NK-92 treated with Interleukin-12 subunit alpha and Interleukin-12 subunit beta, amount 100 ng/mL, for 24 hours (cell line): ENCODE measurements at regions not wholly inside any gene's neighbourhood (a gene's known extent, or its start where the extent isn't known, plus 50 kb on each side); places are given as distances from the start of the nearest gene placed in this dataset.
"Not testable (repeated sequence)": the region's sequence is repeated elsewhere in the genome, so short reads cannot be mapped to it uniquely, and the experiment has no call there.

Experiments
- DNase-seq: peaks from one replicate; lab custom pipeline; 2025; lab: John Stamatoyannopoulos, UW

- DNase-seq: no peak
Measured at GRCh38 chr3:34646911-34647460, 848.6 kb downstream of the PDCD6IP start.

DNA sequence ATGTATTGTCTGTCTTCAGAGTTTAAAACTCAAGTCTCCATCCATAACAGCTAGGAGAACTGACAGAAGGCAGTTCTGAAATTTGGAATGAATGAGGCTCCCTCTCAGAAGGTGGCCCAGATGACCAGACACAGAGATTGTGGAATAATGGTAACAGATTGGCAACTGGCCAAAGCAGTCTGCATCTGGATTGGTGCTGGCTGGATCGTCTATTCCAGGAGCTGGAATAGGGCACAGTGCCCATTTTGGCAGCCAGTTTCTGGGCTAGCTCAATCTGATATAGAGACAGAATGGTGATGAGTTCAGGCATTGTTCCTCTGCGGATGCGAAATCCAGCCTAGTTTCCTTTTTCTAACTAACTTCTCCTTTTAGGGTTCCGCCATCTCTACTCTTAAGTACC lies 851.7 kb downstream of the PDCD6IP start:
- DNase-seq: no peak

- DNase-seq: no peak
Measured at GRCh38 chr3:34668915-34669314, 870.5 kb downstream of the PDCD6IP start.

DNA sequence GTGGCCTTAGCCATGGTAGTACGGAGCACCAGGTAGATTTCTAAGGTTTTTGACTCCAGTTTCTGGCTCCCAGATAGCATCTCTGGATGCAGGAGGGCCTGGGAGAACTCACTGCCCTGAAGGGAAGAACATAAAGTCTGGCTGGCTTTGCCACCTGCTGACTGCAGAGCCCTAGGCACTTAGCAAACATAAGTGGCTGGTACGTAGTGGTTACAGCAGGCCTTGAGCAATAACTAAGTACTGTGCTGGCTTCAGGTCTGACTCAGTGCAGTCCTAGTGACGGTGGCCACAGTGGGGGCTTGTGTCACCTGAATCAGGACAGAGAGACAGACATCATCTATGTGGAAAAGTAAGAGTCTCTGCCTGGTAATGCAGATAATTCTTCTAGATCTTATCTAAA lies 871.1 kb downstream of the PDCD6IP start:
- no peak for DNase-seq

DNA sequence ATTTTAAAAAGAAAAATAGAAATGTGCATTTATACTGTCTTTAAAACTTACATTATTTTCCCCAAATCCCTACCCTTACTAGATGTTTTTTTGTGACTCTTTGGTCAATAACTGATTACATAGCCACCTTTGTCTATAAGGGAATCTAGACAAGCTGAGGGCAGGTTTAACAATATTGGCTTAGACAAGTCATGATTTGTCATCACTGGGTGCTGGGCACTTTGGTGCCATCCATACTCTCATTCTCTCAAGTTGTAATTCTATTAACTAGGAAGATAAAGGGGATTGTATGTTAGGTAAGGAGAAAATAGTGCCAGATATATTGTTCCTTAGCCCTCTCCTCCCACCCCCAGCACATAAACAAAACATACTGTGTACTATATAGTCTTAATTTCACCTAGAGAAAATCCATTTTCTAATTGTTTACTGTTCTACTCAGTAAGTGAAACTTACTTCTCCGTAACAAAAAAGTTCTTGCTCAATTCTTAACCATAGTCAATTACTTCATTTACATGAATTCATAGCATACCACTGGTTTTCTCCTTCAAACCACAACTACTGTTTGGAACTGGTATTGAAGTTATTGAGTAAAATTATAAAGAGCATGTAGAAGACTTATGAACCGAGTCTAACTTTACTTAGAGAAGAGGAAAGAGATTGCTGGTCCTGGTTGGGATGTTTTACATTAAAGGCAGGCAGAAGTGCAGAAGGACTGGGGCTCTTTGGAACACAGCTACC lies 877.1 kb downstream of the PDCD6IP start:
- no peak for DNase-seq

- DNase-seq: no peak
Measured at GRCh38 chr3:34676436-34676835, 878.0 kb downstream of the PDCD6IP start.

- DNase-seq: no peak
Measured at GRCh38 chr3:34678575-34678974, 880.1 kb downstream of the PDCD6IP start.

DNA sequence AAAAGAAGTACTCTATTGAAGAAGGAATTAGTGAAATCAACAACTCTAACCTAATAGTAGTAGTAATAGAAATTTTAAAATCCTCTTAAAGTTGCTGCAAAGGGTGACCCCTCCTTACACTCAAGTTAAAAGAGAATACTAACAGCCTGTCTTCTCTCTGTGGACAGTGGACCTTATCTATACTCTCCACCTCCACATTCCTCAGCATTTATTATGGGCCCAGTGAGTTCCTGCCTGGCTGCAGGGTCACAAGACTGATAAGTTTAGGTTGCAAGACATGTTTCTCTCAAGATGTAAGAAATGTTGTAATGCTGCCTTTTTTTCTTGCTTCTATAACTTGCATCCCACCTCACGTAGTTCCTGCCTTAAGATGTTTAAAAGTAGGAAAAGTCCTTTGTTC lies 880.6 kb downstream of the PDCD6IP start:
- DNase-seq: not testable (repeated sequence)

- DNase-seq: no peak
Measured at GRCh38 chr3:34683851-34684250, 885.4 kb downstream of the PDCD6IP start.

DNA sequence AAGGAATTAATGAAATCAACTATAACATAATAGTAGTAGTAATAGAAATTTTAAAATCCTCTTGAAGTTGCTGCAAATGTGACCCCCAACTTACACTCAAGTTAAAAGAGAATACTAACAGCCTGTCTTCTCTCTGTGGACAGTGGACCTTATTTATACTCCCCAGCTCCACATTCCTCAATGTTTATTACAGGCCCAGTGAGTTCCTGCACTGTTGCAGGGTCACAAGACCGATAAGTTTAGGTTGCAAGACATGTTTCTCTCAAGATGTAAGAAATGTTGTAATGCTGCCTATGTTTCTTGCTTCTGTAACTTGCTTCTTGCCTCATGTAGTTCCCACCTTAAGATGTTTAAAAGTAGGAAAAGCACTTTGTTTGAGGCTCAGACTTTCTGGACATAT lies 888.1 kb downstream of the PDCD6IP start:
- no peak for DNase-seq

- no peak for DNase-seq
Measured at GRCh38 chr3:34687671-34688070, 889.2 kb downstream of the PDCD6IP start.

DNA sequence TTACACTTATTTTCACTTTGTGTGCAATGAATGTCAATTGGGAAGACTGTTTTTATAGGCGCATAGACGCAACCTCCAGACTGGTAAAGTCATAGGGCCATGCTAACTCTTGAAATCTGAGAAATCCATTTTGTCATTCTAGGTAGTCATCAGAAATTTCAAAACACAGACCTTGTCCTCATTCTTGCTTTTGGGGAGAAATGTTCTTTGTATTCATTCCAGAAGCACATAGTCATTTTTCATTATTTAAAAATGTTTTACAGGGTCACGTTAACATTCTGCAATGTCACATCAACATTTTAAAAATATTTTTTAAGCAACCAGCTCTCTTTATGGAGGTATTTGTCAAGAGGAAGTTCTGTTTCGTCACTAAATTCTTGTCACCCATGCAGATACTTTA lies 898.4 kb downstream of the PDCD6IP start:
- DNase-seq: no peak

DNA sequence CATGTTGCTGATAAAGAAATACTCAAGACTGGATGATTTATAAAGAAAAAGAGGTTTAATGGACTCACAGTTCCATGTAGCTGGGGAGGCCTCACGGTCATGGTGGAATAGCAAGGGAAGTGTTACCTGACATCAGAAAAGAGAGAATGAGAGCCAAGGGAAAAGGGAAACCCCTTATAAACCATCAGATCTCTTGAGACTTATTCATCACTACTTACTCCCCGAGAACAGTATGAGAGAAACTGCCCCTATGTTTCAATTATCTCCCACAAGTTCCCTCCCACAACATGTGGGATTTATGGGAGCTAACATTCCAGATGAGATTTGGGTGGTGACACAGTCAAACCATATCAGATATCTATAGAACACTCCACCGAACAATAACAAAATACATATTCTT lies 904.6 kb downstream of the PDCD6IP start:
- DNase-seq: no peak

DNA sequence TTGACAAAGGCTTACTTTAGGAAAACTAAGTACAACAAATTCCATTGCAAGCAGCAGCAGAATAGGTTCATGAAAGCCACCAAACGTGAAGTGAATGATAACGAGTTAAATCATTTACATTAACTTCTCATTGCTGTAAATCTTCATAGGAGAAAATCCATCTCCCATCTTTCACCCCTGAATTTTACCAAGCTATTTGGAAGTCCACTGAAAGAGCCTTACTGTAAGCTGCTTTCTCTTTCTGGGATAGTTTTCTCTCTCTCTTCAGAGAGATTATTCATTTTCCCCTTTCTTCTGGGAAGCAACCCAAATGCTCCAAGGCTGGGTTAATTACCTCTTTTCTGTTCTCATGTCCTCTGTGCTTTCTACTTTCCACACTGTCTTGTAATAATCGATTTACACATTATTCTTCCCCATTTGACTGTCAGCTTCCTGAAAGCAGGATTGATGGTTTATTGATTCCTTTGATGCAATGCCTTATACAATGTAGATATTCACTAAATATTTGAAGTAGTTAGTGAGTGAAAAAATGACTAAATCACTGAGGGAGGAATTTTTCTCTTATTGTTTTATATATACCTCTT lies 914.3 kb upstream of the ARPP21 start:
- DNase-seq: no peak

GRCh38 chr3:34725774-34726173 lies 913.6 kb upstream of the ARPP21 start:
- DNase-seq: no peak

DNA sequence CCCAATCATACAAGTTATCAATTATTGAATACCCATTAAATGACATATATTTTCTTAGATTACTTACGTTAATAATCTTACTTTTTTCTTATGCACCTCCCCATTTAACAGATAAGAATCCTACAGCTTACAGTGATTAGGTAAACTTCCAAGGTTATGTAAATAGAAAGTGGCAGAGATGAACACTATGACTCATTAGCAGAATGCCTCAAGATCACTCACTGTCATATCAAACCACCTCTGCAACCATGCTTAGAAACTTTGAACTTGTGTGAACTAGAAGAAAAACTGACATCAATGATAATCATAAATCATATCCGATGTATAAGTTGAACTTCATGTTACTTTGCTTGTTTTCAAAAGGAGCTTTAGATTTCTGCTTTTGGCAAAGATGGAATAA lies 911.6 kb upstream of the ARPP21 start:
- no peak for DNase-seq

DNA sequence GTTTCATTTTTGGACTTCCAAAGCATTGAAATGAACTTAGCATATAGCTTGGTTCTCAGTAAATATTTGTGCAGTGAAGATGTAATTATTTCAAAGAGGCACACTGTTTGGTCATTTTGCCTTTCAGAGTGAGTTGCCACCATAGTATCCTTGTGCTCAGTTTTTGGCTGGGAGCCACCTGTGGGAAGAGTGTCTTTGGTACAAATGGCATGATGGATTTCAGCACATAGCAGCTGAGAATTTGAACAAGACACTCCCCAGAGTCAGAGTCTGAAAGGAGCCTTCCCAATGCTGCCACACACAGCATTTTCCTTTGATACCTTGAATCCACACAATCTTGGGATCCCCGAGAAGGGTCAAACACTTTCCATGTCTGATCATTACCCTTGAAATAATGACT lies 897.2 kb upstream of the ARPP21 start:
- DNase-seq: no peak

DNA sequence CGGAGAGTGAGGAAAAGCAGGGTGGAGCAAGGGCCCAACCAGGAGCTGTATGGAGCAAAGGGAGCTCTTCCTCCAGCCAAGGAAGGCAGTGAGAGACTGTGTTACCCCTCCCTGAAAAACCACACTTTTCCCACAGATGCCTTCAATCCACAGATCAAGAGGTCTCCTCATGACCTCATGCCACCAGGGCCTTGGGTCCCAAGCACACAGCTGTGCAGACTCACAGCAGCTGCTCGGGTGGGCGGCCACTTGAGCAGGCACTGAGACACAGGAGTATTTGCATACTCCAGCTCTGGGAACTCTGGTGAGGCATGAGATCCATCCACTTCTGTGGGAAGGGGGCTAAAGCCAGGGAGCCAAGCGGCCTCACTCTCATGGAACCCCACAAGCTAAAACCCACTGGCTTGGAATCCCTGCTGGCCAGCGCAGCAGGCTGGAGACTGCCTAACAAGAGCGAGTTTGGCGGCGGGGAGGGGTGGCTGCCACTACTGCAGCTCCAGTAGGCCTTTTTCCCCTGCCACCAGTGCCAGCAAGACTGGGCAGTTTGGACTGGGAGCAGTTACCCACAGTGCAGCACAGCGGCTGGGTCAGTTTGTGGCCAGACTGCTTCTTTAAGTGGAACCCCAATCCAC lies 880.6 kb upstream of the ARPP21 start:
- no peak for DNase-seq

- DNase-seq: no peak
Measured at GRCh38 chr3:34777386-34777785, 861.9 kb upstream of the ARPP21 start.

GRCh38 chr3:34779092-34779491 lies 860.2 kb upstream of the ARPP21 start:
- no peak for DNase-seq

GRCh38 chr3:34780294-34780693 lies 859.0 kb upstream of the ARPP21 start:
- DNase-seq: no peak

- no peak for DNase-seq
Measured at GRCh38 chr3:34780973-34781372, 858.4 kb upstream of the ARPP21 start.

GRCh38 chr3:34782871-34783270 lies 856.5 kb upstream of the ARPP21 start:
- DNase-seq: no peak
